ENCODE measurements at regions not wholly inside any gene's neighbourhood (a gene's known extent, or its start where the extent isn't known, plus 50 kb on each side); places are given as distances from the start of the nearest gene placed in this dataset.
A peak's percentile ranks its signal among the peaks of the same experiment; 100 is the strongest.

- H3K9me3 ChIP-seq, result no peaks in the 10 kb centered on the region
- intact Hi-C loops (cut with DNase I), result no loop called here
- 93 to 100% methylated on average over 1 of the region's 1 CpG for WGBS, 2 donors
- H3K36me3 ChIP-seq (replicated peaks in 1 of 2; ENCODE audit: insufficient read depth in 1 of 2, low read depth in 2 of 2), result no peaks in the 10 kb centered on the region
- no peak for TF ChIP-seq POLR2A (IDR thresholded peaks at IDR 0.05)
- TF ChIP-seq, protein P1, sequence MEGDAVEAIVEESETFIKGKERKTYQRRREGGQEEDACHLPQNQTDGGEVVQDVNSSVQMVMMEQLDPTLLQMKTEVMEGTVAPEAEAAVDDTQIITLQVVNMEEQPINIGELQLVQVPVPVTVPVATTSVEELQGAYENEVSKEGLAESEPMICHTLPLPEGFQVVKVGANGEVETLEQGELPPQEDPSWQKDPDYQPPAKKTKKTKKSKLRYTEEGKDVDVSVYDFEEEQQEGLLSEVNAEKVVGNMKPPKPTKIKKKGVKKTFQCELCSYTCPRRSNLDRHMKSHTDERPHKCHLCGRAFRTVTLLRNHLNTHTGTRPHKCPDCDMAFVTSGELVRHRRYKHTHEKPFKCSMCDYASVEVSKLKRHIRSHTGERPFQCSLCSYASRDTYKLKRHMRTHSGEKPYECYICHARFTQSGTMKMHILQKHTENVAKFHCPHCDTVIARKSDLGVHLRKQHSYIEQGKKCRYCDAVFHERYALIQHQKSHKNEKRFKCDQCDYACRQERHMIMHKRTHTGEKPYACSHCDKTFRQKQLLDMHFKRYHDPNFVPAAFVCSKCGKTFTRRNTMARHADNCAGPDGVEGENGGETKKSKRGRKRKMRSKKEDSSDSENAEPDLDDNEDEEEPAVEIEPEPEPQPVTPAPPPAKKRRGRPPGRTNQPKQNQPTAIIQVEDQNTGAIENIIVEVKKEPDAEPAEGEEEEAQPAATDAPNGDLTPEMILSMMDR (IDR thresholded peaks at IDR 0.05), result no peak
- DNase-seq (no peak), ATAC-seq (no peak)
- H3K27me3 ChIP-seq, result no peaks in the 10 kb centered on the region
- H3K27ac ChIP-seq, result no peak overlapping the region
- no peaks in the 10 kb centered on the region for H3K4me1 ChIP-seq
- no peak overlapping the region for H3K4me3 ChIP-seq
These were observed 208.2 kb upstream of the RBM19 start for GRCh38 chr12:114174326-114174725.

GRCh38 chr12:114172135-114172534 is 206.0 kb upstream of the RBM19 start:
- TF ChIP-seq POLR2A (IDR thresholded peaks at IDR 0.05), result no peak
- TF ChIP-seq, protein P1 (IDR thresholded peaks at IDR 0.05), result no peak
- Histone ChIP-seq H3K27ac (no peak overlapping the region), H3K27me3 (no peaks in the 10 kb centered on the region)

GRCh38 chr12:114168061-114168460 is 201.9 kb upstream of the RBM19 start:
- no peaks in the 10 kb centered on the region for H3K36me3 ChIP-seq (replicated peaks in 1 of 2; ENCODE audit: insufficient read depth in 1 of 2, low read depth in 2 of 2)
- no peaks in the 10 kb centered on the region for H3K9me3 ChIP-seq
- H3K4me3 ChIP-seq, result no peak overlapping the region
- TF ChIP-seq, protein P1 (IDR thresholded peaks at IDR 0.05), result no peak
- no peak for TF ChIP-seq POLR2A (IDR thresholded peaks at IDR 0.05)
- intact Hi-C loops (cut with DNase I), result no loop called here
- DNase-seq (peak in 1 of 4 donors; percentile 2), ATAC-seq (no peak)
- no peaks in the 10 kb centered on the region for H3K27me3 ChIP-seq
- WGBS, 2 donors, result 54 to 63% methylated on average over 2 of the region's 2 CpGs
- H3K27ac ChIP-seq, result no peak overlapping the region
- H3K4me1 ChIP-seq, result no peaks in the 10 kb centered on the region

More at GRCh38 chr12:114172135-114172534, 206.0 kb upstream of the RBM19 start:
- 73 to 75% methylated on average over 4 of the region's 4 CpGs for WGBS, 2 donors
- Histone ChIP-seq H3K4me1 (no peaks in the 10 kb centered on the region), H3K36me3 (replicated peaks in 1 of 2; ENCODE audit: insufficient read depth in 1 of 2, low read depth in 2 of 2) (no peaks in the 10 kb centered on the region), H3K4me3 (no peak overlapping the region), H3K9me3 (no peaks in the 10 kb centered on the region)
- ATAC-seq (no peak), DNase-seq (no peak)
- intact Hi-C loops (cut with DNase I), result no loop called here

DNA sequence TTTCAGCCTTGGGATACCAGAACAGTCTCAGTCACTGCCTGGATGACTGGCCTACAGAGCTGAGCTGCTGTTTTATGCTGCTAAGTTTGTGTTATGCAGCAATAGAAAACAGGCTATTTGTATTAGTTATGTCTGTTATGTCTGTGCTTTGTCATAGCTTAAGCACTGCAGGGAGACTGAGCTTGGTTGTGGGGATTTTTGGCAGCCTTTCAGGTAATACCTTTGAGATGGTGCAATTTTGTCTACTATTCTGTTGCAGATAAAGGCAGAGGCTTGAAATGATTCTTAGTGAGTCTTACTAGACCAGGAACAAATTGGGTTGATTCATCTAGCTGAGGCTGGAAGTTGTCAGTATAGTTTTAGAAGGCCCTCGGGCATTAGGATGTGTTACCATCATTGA is 201.3 kb upstream of the RBM19 start:
- no peaks in the 10 kb centered on the region for H3K27me3 ChIP-seq
- DNase-seq, result no peak
- no peaks in the 10 kb centered on the region for H3K9me3 ChIP-seq
- 71 to 91% methylated on average over 1 of the region's 1 CpG for WGBS, 2 donors
- no peak overlapping the region for H3K4me3 ChIP-seq
- TF ChIP-seq, protein P1 (IDR thresholded peaks at IDR 0.05), result no peak
- no peak for TF ChIP-seq POLR2A (IDR thresholded peaks at IDR 0.05)
- no peaks in the 10 kb centered on the region for H3K36me3 ChIP-seq (replicated peaks in 1 of 2; ENCODE audit: insufficient read depth in 1 of 2, low read depth in 2 of 2)
- no peak for ATAC-seq
- no peaks in the 10 kb centered on the region for H3K4me1 ChIP-seq
- H3K27ac ChIP-seq, result no peak overlapping the region
- intact Hi-C loops (cut with DNase I), result no loop called here

DNA sequence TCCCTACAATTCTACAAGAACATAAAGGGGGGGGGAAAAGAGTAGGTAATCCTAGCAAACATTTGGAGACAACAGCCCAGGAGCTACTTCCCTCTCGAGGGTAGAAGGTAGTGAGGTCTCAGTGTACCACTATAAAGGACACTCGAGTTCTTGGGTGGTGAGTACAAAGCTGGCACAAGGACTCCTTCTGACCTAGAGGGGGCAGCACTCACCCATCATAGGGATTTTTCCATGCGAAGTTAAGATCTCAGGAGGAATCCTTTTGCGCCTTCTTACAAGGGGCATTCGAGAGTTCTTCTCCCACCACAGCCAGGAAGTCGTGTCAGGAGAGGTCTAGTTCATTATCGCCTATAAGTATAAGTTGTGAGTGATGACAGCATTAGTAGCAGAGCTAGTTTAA is 200.2 kb upstream of the RBM19 start:
- no peaks in the 10 kb centered on the region for H3K9me3 ChIP-seq
- TF ChIP-seq POLR2A (IDR thresholded peaks at IDR 0.05), result no peak
- TF ChIP-seq, protein P1 (IDR thresholded peaks at IDR 0.05), result peak in 6 of 7 experiments; percentile 26 to 48 (median 34)
- no peak for ATAC-seq
- intact Hi-C loops (cut with DNase I), result no loop called here
- DNase-seq, result peak in 3 of 4 donors; percentile 15 to 30 (median 25)
- WGBS, 2 donors, result 7 to 9% methylated on average over 7 of the region's 7 CpGs
- no peaks in the 10 kb centered on the region for H3K4me1 ChIP-seq
- no peaks in the 10 kb centered on the region for H3K27me3 ChIP-seq
- no peaks in the 10 kb centered on the region for H3K36me3 ChIP-seq (replicated peaks in 1 of 2; ENCODE audit: insufficient read depth in 1 of 2, low read depth in 2 of 2)
- H3K27ac ChIP-seq, result no peak overlapping the region
- no peak overlapping the region for H3K4me3 ChIP-seq

Data from body of pancreas (tissue), 4 donors.